HG03575 (cell line): ENCODE measurements at regions not wholly inside any gene's neighbourhood (a gene's known extent, or its start where the extent isn't known, plus 50 kb on each side); places are given as distances from the start of the nearest gene placed in this dataset.
"Not testable (repeated sequence)": the region's sequence is repeated elsewhere in the genome, so short reads cannot be mapped to it uniquely, and the experiment has no call there.

Source experiments
- ATAC-seq: cut with Tn5 transposase; IDR thresholded peaks from one replicate; pipeline ENCODE4 v1.9.1; 2021; ENCODE audit not compliant: unreplicated experiment, insufficient number of reproducible peaks, low FRiP score; ENCODE audit errors: extremely low read depth

DNA sequence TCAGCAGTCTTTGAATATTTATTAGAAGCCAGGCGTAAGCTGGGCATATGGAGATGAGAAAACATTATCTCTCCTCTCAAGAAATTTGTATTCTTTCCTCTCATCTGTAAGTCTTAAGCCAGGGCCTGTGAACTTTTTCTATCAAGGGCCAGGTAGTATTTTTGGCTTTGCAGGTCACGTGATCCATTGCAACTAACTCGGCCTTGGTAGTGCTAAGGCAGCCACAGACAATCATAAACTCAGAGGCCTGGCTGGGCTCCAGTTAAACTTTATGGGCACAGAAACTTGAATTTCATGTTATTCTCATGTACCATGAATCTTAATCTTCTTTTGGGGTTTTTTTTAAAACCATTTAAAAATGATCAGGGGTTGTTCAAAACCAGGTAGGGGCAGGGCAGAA is 117.4 kb upstream of the PELI2 start:
- ATAC-seq = no peak

DNA sequence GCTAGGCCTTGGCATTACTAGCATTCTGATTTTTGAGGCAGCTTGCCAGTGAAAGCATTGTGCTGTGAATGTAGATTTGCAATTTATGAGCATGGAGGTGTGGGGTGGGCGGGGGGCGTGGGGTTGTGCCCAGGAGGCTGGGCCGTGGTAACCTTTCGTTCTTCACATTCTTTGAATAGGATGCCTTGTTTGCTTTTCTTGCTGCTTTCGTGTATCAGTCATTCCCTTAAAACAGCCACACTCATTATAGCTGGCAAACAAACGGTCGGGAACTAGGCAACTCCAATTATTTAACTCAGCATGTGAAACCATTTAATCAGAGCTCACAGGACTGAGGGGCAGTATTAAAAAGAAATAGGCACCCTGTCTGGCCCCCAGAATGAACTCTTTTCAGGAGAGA is 115.9 kb upstream of the PELI2 start:
- ATAC-seq = no peak

GRCh38 chr14:56002876-56003625 is 115.2 kb upstream of the PELI2 start:
- ATAC-seq = no peak

GRCh38 chr14:56004323-56004722 is 113.9 kb upstream of the PELI2 start:
- ATAC-seq = no peak

GRCh38 chr14:56004786-56005185 is 113.4 kb upstream of the PELI2 start:
- peak; percentile 47 for ATAC-seq

GRCh38 chr14:56005191-56006053 is 112.8 kb upstream of the PELI2 start:
- no peak for ATAC-seq

DNA sequence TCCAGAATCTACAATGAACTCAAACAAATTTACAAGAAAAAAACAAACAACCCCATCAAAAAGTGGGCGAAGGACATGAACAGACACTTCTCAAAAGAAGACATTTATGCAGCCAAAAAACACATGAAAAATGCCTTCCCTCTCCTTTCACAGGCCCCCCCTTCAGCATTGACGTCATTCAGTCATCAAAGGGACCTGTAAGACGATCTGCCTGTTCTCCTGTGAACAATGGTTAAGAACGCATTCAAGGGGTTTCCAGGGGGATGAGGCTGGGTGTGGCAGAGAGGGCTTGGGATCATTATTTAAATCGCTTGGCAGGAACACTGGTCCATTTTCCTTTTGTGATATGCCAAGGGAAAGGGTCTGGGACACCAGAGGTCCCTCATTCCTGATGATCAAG is 110.7 kb upstream of the PELI2 start:
- not testable (repeated sequence) for ATAC-seq

GRCh38 chr14:56008150-56008549 is 110.1 kb upstream of the PELI2 start:
- ATAC-seq = no peak

DNA sequence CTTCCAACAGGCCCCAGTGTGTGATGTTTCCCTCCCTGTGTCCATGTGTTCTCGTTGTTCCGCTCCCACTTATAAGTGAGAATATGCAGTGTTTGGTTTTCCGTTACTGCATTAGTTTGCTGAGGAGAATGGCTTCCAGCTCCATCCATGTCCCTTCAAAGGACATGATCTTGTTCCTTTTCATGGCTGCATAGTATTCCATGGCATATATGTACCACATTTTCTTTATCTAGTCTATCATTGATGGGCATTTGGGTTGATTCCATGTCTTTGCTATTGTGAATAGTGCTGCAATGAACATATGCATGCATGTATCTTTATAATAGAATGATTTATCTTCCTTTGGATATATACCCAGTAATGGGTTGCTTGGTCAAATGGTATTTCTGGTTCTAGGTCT is 109.5 kb upstream of the PELI2 start:
- not testable (repeated sequence) for ATAC-seq

DNA sequence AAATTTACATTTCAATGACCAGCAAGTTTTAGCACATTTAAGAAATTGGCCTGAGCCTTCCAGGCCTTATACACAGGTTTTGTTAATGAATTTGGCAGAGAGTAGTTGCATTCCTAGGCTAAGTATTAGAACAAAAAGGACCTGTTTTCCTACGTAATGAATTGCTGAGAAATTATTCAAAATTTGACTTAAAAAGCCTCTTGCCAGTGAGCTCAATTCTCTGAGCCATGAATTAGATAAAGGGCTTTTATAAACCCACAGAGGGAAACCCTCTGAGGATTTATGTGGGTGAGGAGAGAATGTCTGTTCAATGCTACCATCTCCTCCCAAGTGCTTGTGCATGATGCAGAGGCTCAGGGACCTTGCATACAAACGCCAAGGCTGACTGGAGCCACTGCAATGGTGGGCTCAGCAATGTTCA is 94.5 kb upstream of the PELI2 start:
- ATAC-seq = no peak

- ATAC-seq = no peak
These were observed 93.0 kb upstream of the PELI2 start for GRCh38 chr14:56025191-56025590.

DNA sequence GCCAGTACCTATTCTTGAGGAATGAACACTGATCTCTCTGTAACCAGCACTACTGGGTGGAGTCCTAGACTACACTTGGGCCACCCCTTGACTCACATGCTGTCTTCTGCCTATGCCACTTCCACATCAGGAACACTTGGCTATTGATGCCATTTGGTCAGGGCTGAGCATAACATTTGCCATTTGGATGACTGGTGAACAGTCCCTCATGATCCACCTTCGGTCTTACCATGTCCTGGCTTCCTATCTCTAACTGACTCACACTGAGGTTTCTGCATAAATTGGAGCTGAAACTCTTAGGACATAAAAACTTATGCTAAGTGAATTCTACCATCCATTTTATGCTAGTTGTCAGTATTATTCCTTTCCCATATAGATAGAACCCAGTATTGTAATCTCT is 91.7 kb upstream of the PELI2 start:
- ATAC-seq = no peak

- ATAC-seq = no peak
These were observed 90.8 kb upstream of the PELI2 start for GRCh38 chr14:56027421-56027820.

DNA sequence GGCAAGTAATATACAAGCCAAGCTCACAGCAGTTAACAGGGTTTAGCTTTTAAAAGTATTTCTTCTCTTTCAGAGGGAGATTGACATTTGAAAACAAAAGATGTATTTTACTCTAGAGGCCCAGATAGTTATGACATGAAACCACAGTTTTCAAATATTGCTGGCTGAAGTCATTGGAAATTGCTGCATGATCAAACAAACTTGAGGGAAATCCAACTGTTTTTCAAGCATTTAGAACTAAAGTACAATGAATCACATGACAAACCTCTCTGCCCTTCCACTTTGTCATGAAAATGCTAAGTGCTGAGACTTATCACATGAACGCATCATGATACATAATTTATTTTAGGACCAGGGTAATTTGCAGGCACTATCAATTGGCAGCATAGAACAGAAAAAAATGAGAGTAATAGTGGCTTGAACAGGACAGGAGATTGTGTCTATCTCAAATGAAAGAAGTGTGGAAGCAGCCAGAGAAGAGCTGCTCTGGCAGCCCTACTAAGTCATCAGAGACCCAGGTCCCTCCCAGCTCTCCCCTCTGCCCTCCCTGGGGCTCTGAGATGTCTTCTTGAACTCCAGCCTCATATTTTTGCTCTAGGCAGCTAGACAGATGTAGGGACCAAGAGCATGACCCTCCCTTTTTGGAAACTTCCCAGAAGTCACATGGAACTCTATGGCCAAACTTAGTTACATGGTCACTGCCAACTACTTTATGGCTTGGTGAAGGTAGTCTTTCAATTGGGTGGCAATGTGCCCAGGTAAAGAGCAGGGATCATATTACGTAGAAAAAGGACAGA is 90.1 kb upstream of the PELI2 start:
- no peak for ATAC-seq

- no peak for ATAC-seq
These were observed 81.9 kb upstream of the PELI2 start for GRCh38 chr14:56036353-56036752.

DNA sequence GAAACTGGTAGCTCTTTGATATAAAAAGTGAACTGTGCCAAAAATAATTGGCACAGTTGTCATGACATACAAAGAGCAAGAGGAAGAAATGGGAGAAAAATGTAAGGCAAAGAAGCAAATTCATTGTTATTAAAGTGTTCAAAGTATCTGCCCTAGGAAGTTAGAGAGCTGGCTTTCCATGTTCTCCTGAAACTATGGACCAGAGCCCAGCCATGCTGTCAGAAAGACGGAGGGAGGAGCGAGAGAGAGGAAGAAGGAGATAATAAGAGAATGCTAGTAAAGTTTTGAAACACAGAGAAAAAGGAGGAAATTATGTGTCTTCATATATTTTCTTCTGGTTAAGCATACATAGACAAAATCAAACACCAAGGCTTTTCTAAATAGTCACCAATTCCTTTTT is 78.1 kb upstream of the PELI2 start:
- no peak for ATAC-seq

- no peak for ATAC-seq
These were observed 74.0 kb upstream of the PELI2 start for GRCh38 chr14:56044196-56044595.

DNA sequence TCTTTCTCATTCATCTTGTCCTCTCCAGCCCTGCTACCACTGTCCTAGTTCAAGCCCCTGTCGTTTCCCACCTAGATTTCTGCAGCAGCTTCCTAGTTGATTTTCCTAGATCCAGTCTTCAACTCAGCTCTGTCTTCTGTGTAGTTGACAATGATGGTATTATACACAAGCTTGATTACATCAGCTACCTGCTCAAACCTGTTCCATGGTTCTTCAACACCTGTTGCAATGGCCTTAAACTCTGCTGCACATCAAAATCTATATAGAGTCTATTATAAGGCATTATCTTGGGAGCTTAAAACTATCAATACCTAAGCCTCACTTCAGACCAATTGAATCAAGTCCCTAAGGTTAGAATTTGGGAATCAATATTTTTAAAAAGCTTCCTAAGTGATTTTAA is 71.7 kb upstream of the PELI2 start:
- ATAC-seq = no peak

DNA sequence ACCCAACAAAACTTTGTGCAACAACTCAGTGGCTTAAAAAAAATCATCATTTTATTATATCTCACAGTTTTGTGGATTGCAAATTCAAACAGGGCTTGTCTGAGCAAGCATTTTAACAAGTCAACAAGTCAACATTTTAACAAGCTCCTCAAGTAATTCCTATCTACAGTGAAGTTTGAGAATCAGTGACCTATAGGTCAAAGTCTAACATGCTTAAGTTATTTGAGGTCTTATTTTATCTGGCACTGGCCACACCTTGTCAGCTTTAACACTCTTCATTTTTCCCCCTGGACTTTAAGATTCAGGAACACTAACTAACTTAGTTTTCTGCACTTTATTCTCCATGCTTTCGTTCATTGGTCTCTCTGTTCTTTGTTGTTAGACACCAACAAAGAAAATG is 71.2 kb upstream of the PELI2 start:
- no peak for ATAC-seq

DNA sequence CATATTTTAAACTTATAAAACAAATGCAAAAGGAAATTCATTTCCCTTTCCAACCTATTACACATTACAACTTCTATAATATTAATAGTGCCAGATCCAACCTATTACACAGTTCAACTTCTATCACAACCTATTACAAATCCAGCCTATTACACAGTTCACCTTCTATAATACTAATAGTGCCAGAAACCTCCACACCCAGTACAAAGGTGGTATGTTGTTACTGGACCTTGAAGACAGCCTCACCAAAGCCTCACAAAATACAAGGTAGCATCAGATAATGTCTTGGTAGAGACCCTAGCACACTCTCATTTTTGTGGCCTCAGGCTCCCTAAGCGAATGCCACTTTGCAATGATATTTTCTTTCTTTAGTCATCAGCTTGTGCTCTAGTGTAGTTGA is 68.7 kb upstream of the PELI2 start:
- ATAC-seq = no peak
